HG02642 (cell line): ENCODE measurements at regions not wholly inside any gene's neighbourhood (a gene's known extent, or its start where the extent isn't known, plus 50 kb on each side); places are given as distances from the start of the nearest gene placed in this dataset.
"Not testable (repeated sequence)": the region's sequence is repeated elsewhere in the genome, so short reads cannot be mapped to it uniquely, and the experiment has no call there.

ENCODE experiments used
- ATAC-seq: cut with Tn5 transposase; IDR thresholded peaks from one replicate; pipeline ENCODE4 v1.9.1; 2021; ENCODE audit warnings: mild to moderate bottlenecking; ENCODE audit not compliant: unreplicated experiment, poor library complexity

GRCh38 chr2:62339413-62339812, 143.5 kb downstream of the B3GNT2 start:
- ATAC-seq, result no peak

- ATAC-seq, result no peak
These were observed 142.2 kb downstream of the B3GNT2 start for GRCh38 chr2:62338111-62338510.

GRCh38 chr2:62337403-62337802, 141.5 kb downstream of the B3GNT2 start:
- no peak for ATAC-seq

- ATAC-seq, result no peak
These were observed 139.7 kb downstream of the B3GNT2 start for GRCh38 chr2:62335612-62336011.

- peak; percentile 72 for ATAC-seq
These were observed 138.6 kb downstream of the B3GNT2 start for GRCh38 chr2:62334440-62335058.

GRCh38 chr2:62334009-62334408, 138.1 kb downstream of the B3GNT2 start:
- ATAC-seq, result no peak

DNA sequence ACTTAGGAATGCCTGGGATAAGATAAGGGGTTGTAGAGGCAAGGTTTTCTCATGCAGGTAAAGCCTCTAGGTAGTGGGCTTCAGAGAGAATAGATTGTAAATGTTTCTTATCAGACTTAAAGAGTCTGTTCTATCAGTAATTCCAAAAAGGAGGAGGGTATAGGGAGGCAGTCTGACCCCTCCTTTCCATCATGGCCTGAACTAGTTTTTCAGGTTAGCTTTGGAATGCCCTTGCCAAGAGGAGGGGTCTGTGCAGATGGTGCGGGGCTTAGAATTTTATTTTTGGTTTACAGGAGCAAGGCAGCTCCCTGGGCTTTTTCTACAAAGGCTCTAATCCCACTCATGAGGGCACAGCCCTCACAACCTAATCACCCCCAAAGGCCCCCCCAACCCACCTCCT, 135.0 kb downstream of the B3GNT2 start:
- no peak for ATAC-seq

DNA sequence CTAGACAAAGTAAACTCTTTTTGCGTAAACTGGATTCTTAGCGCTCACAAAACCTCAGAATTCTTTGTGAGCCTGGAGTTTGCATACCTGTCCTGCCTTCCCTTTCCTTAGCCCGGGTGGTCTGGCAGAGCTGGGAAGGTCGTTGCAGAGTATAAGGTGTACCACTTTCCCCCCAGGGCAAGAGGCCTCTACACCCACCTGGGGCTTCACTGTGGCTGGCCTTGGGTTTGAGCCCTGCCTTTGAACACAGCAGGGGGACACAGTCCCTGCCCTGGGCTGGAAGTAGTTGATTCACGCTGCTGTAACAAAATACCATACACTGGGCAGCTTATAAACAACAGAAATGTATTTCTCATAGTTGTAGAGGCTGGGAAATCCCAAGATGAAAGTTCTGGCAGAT, 133.9 kb downstream of the B3GNT2 start:
- ATAC-seq, result no peak

DNA sequence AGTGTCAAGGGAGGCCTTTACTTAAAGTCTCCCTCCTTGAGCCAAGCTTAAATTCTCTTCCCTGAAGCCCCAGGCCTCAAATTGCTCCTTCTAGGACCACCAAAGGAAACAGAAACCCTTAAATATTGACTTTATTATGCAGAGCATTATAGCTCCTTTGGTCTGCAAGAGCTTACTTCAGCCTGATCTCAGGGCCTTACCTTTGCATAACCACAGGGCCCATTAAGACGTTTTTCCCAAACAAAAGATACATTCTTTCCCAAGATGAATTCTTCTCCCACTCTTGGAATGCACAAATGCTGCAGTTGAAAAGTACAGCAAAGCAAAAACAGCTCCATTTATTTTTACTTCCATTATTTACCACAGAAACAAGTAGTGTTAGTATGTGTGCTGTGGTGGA, 130.8 kb downstream of the B3GNT2 start:
- no peak for ATAC-seq

- no peak for ATAC-seq
These were observed 129.5 kb downstream of the B3GNT2 start for GRCh38 chr2:62325398-62325797.

- ATAC-seq, result no peak
These were observed 125.7 kb downstream of the B3GNT2 start for GRCh38 chr2:62321380-62322289.

DNA sequence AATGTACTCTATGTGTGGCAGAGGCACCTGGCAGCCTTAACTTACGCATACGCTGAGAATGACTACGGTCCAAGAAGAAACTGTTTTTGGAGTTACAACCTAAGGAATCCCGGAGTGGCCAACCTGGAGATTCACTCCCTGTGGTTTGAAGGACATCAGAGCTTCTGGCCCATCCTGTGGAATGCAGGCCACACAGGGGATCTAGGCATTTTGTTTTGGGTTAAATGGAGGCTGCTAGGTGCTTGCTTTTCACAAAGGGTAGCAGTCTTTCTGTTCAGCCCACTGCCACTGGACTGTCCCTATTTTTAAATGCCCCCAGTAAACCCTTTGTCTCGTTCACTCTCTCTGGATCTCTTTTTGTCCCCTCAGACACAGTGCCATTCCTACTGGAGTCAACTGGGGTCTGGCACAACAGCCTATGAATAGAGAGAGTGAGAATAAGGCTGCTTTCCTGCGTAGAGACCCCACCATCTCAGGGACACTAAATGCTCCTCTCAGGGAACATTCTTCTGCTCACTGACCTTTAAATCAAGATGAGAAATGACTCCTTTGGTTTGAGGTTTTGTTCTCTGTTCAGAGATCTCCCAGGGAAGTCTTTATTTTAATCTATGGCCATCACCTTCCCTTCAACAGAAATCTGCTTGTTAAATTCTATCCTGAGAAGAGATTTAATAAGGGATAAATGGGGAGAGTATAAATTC, 124.9 kb downstream of the B3GNT2 start:
- ATAC-seq, result no peak

DNA sequence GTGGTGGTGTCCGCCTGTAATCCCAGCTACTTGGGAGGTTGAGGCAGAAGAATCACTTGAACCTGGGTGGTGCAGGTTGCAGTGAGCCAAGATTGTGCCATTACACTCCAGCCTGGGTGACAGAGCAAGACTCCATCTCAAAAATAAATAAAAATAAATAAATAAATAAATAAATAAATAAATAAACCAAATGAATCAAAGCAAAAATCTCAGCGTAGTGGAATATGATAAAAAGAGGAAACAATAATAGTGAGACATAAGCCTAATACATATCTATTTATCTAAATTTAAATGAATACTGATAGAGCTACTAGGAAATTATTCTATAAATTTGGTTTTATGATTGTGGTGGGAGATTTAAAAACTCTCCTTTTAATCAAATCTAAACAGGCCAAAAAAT, 124.2 kb downstream of the B3GNT2 start:
- ATAC-seq, result not testable (repeated sequence)

DNA sequence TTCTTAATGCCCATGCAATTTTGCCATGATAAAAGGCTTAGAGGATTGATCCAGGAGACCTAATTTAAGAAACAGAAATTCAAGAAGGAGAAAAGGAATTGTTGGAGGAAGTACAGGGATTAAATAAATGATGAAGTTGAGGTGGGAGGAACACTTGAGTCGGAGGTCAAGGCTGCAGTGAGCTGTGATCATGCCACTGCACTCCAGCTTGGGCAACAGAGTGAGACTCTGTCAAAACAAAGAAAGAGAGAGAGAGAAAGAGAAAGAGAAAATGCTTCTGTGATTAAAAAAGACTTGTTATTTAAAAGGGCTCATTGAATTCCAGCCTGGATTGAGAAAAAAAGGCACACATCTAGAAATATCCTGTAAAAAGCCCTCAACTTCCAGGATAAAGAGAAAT, 123.2 kb downstream of the B3GNT2 start:
- no peak for ATAC-seq

DNA sequence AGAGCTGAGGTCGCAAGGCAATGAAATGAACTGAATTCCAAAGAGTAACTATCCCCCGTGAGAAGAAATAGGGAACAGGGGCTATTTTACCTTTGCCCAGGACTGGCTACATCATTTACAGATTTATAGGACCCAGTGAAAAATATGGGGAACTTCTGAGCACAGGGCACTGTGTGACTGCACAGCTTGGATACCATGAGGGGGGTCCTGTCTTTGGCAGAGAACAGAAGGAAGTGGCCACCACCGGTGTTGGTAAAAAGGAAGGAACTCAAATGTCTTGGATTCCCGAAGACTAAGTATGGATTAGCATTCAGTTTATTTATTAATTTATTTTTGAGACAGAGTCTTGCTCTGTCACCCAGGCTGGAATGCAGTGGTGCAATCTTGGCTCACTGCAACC, 119.6 kb downstream of the B3GNT2 start:
- ATAC-seq, result no peak

- ATAC-seq, result no peak
These were observed 118.4 kb downstream of the B3GNT2 start for GRCh38 chr2:62314291-62314690.

DNA sequence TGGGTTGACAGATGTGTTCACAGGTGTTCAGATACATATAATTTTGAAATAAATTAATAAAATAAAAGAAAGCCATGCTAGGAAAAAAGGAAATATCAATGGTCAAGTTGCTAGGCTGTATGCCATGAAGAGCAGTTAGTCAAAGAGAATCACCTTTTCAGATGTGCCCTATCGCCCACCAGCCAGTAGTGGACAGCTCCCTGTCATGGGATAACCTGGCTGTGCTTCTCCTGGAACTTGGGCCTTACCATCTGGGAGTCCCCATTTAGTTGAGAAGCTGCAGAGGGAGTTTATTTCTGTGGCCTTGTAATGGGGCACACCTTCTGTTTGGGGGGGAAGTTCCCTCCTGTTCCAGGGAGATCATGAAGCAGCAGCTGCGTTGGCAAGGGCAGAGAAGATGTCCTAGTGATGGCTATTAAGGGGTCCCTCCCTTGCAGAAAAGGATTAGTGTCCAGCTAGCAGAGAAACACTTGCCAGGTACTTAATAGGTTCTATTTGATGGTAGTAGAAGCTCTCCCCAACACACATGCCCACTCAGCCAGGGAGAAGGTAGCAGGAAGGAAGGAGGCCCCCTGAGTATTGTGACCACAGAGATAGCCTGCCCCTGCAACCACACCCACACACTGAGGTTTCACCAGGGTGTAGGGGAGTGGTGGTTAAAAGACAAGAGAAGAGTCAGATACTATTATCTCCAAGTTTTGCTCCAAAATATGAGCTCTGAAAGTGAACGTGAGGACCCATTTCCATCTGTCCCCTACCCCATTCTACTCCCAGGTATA, 117.7 kb downstream of the B3GNT2 start:
- ATAC-seq, result peak; percentile 76

- ATAC-seq, result peak; percentile 49
These were observed 113.7 kb downstream of the B3GNT2 start for GRCh38 chr2:62309465-62310091.

DNA sequence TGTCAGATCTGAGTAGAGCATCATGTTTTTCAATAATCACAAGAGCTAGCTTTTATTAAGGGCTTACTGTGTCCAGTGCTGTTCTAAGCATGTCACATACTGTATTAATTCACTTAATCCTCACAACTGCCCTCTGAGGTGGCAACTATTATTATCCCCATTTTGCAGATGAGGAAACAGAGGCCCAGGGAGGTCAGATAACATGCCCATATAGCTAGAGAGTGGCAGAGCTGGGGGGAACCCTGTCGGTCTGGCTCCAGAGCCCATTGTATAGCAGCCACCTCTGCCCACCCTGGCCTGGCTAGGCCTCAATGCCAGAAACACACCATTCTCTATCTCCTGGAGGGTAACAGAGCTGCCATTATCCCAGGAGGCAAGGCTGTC, 113.2 kb downstream of the B3GNT2 start:
- ATAC-seq, result no peak
